ACHN (cell line): ENCODE measurements at regions not wholly inside any gene's neighbourhood (a gene's known extent, or its start where the extent isn't known, plus 50 kb on each side); places are given as distances from the start of the nearest gene placed in this dataset.

ENCODE experiments used
- DNase-seq: peaks from one replicate; pipeline ENCODE4 v3.0.0-alpha.2; 2015
- in situ Hi-C: cut with HindIII; loops from 2 replicates; pipeline ENCODE4 v1.10.0; 2017; ENCODE audit warnings: low sequenced_read_pairs, low pct_ligation_motif_present, low pct_unique_long_range_greater_than_20kb

GRCh38 chr4:106694232-106694631, 325.7 kb upstream of the GIMD1 start:
- no peak for DNase-seq
- in situ Hi-C loops, result no loop called here

GRCh38 chr4:106691749-106692148, 323.2 kb upstream of the GIMD1 start:
- no peak for DNase-seq
- in situ Hi-C loops, result no loop called here

GRCh38 chr4:106690487-106690886, 321.9 kb upstream of the GIMD1 start:
- in situ Hi-C loops, result no loop called here
- DNase-seq, result no peak

- DNase-seq, result no peak
- in situ Hi-C loops, result no loop called here
Measured at GRCh38 chr4:106687026-106687425, 318.4 kb upstream of the GIMD1 start.

GRCh38 chr4:106681381-106681921, 312.9 kb upstream of the GIMD1 start:
- in situ Hi-C loops, result no loop called here
- no peak for DNase-seq

GRCh38 chr4:106679063-106679462, 310.5 kb upstream of the GIMD1 start:
- no peak for DNase-seq
- in situ Hi-C loops, result no loop called here

GRCh38 chr4:106677213-106677612, 308.6 kb upstream of the GIMD1 start:
- in situ Hi-C loops, result no loop called here
- DNase-seq, result no peak

- no peak for DNase-seq
- in situ Hi-C loops, result no loop called here
Measured at GRCh38 chr4:106676173-106676921, 307.8 kb upstream of the GIMD1 start.

- in situ Hi-C loops, result no loop called here
- no peak for DNase-seq
Measured at GRCh38 chr4:106671716-106672115, 303.1 kb upstream of the GIMD1 start.

- in situ Hi-C loops, result no loop called here
- DNase-seq, result no peak
Measured at GRCh38 chr4:106670976-106671375, 302.4 kb upstream of the GIMD1 start.

- no peak for DNase-seq
- in situ Hi-C loops, result no loop called here
Measured at GRCh38 chr4:106659371-106659770, 290.8 kb upstream of the GIMD1 start.

GRCh38 chr4:106652095-106652494, 283.5 kb upstream of the GIMD1 start:
- DNase-seq, result no peak
- in situ Hi-C loops, result no loop called here

- in situ Hi-C loops, result no loop called here
- no peak for DNase-seq
Measured at GRCh38 chr4:106650701-106651100, 282.1 kb upstream of the GIMD1 start.

GRCh38 chr4:106647451-106647850, 278.9 kb upstream of the GIMD1 start:
- no peak for DNase-seq
- in situ Hi-C loops, result no loop called here

- in situ Hi-C loops, result no loop called here
- DNase-seq, result no peak
Measured at GRCh38 chr4:106629268-106629625, 260.7 kb upstream of the GIMD1 start.

- no peak for DNase-seq
- in situ Hi-C loops, result no loop called here
Measured at GRCh38 chr4:106628586-106629267, 260.1 kb upstream of the GIMD1 start.

GRCh38 chr4:106627051-106627450, 258.5 kb upstream of the GIMD1 start:
- in situ Hi-C loops, result no loop called here
- no peak for DNase-seq

GRCh38 chr4:106624671-106625070, 256.1 kb upstream of the GIMD1 start:
- DNase-seq, result no peak

GRCh38 chr4:106618956-106619355, 250.4 kb upstream of the GIMD1 start:
- in situ Hi-C loops, result no loop called here
- DNase-seq, result peak; percentile 7

More at GRCh38 chr4:106624671-106625070, 256.1 kb upstream of the GIMD1 start:
- in situ Hi-C loops, result no loop called here

- no peak for DNase-seq
- in situ Hi-C loops, result no loop called here
Measured at GRCh38 chr4:106615961-106616360, 247.4 kb upstream of the GIMD1 start.
